IPS-18a (cell line): ENCODE measurements at regions not wholly inside any gene's neighbourhood (a gene's known extent, or its start where the extent isn't known, plus 50 kb on each side); places are given as distances from the start of the nearest gene placed in this dataset.

Source experiments
- H3K27ac ChIP-seq: one replicate; pipeline ENCODE4 v1.5.1; 2013; ENCODE audit warnings: low read length
- H3K27me3 ChIP-seq: one replicate; pipeline ENCODE4 v1.6.1; 2013; ENCODE audit warnings: mild to moderate bottlenecking, low read length; ENCODE audit not compliant: control insufficient read depth, insufficient read depth
- H3K36me3 ChIP-seq: one replicate; pipeline ENCODE4 v1.6.1; 2013; ENCODE audit warnings: low read depth, low read length; ENCODE audit not compliant: control insufficient read depth
- H3K4me1 ChIP-seq: one replicate; pipeline ENCODE4 v1.6.1; 2013; ENCODE audit warnings: low read depth, low read length; ENCODE audit not compliant: control insufficient read depth
- H3K4me3 ChIP-seq: one replicate; pipeline ENCODE4 v1.5.1; 2013; ENCODE audit warnings: low read length
- H3K9ac ChIP-seq: one replicate; pipeline ENCODE4 v1.6.1; 2013; ENCODE audit warnings: mild to moderate bottlenecking, low read length, moderate library complexity
- H3K9me3 ChIP-seq: one replicate; pipeline ENCODE4 v1.6.1; 2013; ENCODE audit warnings: low read depth, low read length; ENCODE audit not compliant: control insufficient read depth

DNA sequence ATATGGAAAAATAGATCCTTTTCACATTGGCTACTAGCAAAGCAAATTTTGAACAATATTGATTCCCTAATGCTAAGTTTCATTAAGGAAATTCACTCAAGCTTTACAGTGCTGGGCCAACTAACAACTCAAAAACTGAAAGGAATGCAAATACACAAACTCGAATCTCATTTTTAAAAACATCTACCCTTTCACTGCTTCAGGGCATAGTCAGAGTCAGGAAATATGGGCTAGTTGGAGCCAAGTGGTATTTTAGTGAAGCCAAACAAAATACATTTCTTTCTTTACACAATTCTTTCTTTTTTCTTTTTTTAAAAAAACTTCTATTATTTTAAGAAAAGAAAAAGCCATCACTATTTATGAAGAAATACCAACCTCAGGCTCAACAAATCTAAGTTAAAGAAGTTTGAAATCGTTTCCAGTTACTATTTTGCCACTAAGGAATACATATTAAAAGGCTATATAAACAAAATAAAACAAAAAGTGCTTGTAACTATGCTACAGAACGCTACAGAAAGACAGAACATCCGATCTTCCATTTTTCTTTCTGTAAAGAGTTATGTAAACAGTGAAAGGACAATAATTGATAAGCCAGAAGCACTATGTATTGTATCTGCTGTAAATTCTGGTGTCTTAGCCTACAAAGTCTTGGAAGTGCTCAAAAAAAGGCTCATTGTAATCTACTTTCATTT, 113.6 kb upstream of the STK17B start:
- no peak overlapping the region for H3K4me3 ChIP-seq
- H3K9ac ChIP-seq: no peak overlapping the region
- no peaks in the 10 kb centered on the region for H3K36me3 ChIP-seq
- no peak overlapping the region for H3K27ac ChIP-seq
- H3K27me3 ChIP-seq: no peaks in the 10 kb centered on the region
- no peaks in the 10 kb centered on the region for H3K4me1 ChIP-seq
- H3K9me3 ChIP-seq: no peaks in the 10 kb centered on the region

DNA sequence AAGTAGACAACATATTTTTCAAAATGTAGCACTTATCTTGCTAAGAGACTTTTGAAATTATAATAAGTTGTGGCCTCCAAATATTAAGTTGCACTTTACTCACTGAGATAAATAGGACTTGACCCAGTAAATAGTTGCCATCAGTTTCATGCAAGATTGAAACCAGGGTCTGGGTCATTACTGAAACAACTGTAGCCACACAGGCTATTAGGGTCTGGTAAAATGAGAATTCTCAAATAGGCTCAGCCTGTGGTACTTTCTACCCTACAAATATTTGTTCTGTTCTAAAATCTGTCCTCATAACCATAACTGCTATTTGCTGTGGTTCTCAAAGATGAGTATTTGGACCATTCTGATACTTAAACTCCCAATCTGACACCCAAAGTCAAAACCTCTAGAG, 115.4 kb upstream of the STK17B start:
- H3K9me3 ChIP-seq: no peaks in the 10 kb centered on the region
- no peaks in the 10 kb centered on the region for H3K27me3 ChIP-seq
- no peak overlapping the region for H3K27ac ChIP-seq
- no peaks in the 10 kb centered on the region for H3K4me1 ChIP-seq
- H3K36me3 ChIP-seq: no peaks in the 10 kb centered on the region
- no peak overlapping the region for H3K4me3 ChIP-seq
- no peak overlapping the region for H3K9ac ChIP-seq

DNA sequence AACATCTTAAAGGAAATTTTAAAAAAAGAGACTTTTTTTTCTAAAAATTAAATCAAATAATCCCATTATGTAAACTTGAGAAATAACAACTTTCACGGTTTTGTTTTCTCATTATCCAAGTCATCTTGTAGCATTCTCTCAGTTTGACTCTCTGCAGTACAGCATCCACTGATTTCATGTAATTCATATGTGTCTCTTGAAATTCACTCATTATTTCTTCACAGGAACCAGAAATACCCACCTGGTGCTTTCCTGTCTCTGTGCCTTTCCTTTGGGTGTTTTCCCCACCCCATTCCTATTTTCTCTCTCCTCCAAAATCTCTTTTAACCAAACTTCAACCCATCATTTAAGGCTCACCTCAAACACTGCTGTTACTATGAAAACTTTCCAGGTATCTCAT, 116.1 kb upstream of the STK17B start:
- Histone ChIP-seq H3K4me3 (no peak overlapping the region), H3K9ac (no peak overlapping the region), H3K36me3 (no peaks in the 10 kb centered on the region), H3K4me1 (no peaks in the 10 kb centered on the region), H3K27ac (no peak overlapping the region), H3K9me3 (no peaks in the 10 kb centered on the region), H3K27me3 (no peaks in the 10 kb centered on the region)

DNA sequence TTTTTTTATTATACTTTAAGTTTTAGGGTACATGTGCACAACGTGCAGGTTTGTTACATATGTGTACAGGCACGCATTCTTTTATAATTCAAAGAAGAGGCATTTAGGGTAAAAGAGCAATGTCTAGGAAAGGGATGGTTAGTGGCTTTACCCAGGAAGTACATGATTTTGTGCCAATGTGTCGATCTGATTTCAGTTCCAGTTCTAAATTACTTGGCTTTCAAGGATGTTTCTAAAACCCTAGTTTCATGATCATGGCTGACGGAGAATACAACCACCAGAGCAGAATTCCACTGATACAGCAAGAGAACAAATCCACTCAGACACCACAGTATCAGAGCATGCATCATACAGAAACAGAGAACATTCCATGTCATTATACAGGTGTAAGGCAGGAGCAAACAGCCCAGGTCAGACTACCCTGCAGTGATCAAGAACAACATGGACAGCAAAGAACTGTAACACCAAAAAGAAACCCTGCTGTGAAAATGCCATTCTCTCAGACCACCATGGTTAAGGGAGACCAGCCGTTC, 116.7 kb upstream of the STK17B start:
- Histone ChIP-seq H3K36me3 (no peaks in the 10 kb centered on the region), H3K4me1 (no peaks in the 10 kb centered on the region), H3K9ac (no peak overlapping the region), H3K4me3 (no peak overlapping the region), H3K27ac (no peak overlapping the region), H3K9me3 (no peaks in the 10 kb centered on the region), H3K27me3 (no peaks in the 10 kb centered on the region)

DNA sequence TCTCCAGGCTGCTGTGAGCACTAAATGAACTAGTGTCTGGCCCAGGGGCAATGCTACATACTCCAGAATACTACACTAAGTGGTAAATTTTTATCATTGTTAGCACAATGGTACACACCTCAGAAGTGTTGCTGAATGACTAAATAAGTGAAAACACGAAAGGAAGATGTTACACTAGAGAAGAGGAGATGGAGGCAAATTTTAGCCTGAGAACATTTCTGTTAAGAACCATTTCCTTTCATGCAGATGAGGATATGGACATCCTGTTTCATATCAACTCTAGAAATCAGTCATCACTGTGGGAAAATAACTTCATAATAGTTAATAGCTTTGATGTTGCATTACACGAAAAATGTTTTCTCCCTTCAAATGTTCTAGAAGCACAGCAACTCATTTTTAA, 117.6 kb upstream of the STK17B start:
- no peaks in the 10 kb centered on the region for H3K9me3 ChIP-seq
- no peaks in the 10 kb centered on the region for H3K4me1 ChIP-seq
- no peak overlapping the region for H3K27ac ChIP-seq
- no peak overlapping the region for H3K9ac ChIP-seq
- H3K36me3 ChIP-seq: no peaks in the 10 kb centered on the region
- H3K27me3 ChIP-seq: no peaks in the 10 kb centered on the region
- H3K4me3 ChIP-seq: no peak overlapping the region

DNA sequence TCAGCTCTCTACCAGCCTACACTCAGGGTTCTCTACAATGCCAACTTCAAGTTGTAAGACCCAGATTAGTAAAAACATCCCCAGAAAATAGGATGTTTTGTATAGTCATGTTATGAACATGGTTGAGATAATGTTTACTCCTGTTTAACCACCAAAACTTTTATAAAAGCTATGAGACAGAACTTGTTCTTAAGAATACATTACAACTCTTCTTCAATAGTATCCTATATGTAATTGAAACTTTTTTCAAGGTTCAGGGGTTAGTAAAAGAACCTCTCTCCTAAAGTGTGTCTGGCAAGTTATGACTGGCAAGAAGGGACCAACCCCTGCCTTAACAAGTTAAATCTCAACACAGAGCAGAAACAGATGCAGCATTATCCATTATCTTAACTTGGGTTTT, 118.8 kb upstream of the STK17B start:
- Histone ChIP-seq H3K9ac (no peak overlapping the region), H3K27me3 (no peaks in the 10 kb centered on the region), H3K4me3 (no peak overlapping the region), H3K36me3 (no peaks in the 10 kb centered on the region), H3K4me1 (no peaks in the 10 kb centered on the region), H3K9me3 (no peaks in the 10 kb centered on the region), H3K27ac (no peak overlapping the region)

- H3K4me3 ChIP-seq: no peak overlapping the region
- H3K36me3 ChIP-seq: no peaks in the 10 kb centered on the region
- H3K9ac ChIP-seq: no peak overlapping the region
- H3K27ac ChIP-seq: no peak overlapping the region
- no peaks in the 10 kb centered on the region for H3K27me3 ChIP-seq
- no peaks in the 10 kb centered on the region for H3K4me1 ChIP-seq
- H3K9me3 ChIP-seq: no peaks in the 10 kb centered on the region
Measured at GRCh38 chr2:196290569-196290968, 119.2 kb upstream of the STK17B start.

DNA sequence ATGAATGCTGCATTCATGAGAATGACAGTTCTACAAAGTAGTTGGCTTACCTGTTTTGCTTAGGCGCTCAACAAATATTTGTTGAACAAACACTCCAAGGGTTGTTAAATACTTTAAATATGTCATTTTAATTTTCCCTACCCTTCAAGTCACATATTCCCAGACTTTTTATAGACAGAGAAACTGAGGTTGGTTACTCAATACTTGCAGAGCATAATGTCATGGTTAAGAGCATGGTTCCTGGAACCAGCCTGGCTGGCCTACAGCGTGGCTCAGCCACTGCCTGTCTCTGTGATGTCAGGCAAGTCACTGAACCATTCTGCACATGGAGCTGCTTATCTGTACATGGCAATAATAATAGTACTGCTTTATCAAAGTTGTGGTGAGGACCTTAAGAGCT, 120.0 kb upstream of the STK17B start:
- no peak overlapping the region for H3K27ac ChIP-seq
- no peaks in the 10 kb centered on the region for H3K4me1 ChIP-seq
- no peak overlapping the region for H3K9ac ChIP-seq
- H3K4me3 ChIP-seq: no peak overlapping the region
- no peaks in the 10 kb centered on the region for H3K27me3 ChIP-seq
- no peaks in the 10 kb centered on the region for H3K36me3 ChIP-seq
- no peaks in the 10 kb centered on the region for H3K9me3 ChIP-seq

DNA sequence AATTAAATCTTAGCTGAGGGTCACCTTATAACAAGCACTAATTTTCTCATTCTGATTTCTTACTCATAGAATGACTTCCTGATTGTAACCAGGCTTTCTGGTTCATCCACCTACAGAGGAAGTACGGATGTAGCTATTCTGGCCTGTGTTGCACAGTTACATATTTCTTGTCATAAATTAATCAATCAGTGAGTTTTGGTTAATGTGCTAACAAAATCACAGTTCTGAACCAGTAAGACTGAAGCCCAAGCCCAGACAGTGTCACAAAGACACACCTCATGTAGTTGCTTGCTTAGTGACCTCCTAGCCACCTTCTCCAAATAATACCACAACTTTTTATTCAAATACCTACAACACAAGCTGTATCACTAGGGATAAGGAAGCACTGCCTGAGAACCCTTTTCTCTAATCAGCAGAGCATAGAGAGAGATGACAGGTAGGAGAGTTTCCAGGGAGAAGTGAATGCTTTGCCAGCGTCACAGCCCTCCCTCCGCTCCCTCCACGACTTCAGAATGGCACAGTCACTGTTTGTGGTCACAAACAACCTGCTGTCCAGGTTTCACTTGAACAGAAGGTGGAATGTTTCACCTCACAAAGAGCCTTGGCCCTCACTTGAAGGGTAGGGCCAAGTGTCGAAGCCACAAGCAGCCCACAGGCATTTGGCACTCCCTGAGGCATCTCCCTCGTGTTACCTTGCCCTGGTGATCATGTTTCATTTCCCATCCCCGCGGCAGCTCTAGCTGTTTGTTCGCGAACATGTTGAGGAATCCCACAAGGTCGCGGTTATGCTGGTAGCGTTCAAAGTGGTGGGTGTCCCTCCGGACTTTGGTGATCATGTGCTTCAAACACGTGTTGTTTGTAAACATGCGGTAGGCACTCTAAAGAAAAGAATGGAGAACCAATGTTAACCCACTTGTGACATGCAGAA, 120.8 kb upstream of the STK17B start:
- H3K27me3 ChIP-seq: no peaks in the 10 kb centered on the region
- no peaks in the 10 kb centered on the region for H3K36me3 ChIP-seq
- no peak overlapping the region for H3K27ac ChIP-seq
- no peaks in the 10 kb centered on the region for H3K9me3 ChIP-seq
- no peak overlapping the region for H3K4me3 ChIP-seq
- no peaks in the 10 kb centered on the region for H3K4me1 ChIP-seq
- no peak overlapping the region for H3K9ac ChIP-seq

- no peaks in the 10 kb centered on the region for H3K36me3 ChIP-seq
- no peaks in the 10 kb centered on the region for H3K9me3 ChIP-seq
- no peak overlapping the region for H3K27ac ChIP-seq
- H3K4me3 ChIP-seq: no peak overlapping the region
- no peaks in the 10 kb centered on the region for H3K4me1 ChIP-seq
- H3K27me3 ChIP-seq: no peaks in the 10 kb centered on the region
- no peak overlapping the region for H3K9ac ChIP-seq
Measured at GRCh38 chr2:196293751-196294515, 122.6 kb upstream of the STK17B start.

- Histone ChIP-seq H3K4me3 (no peak overlapping the region), H3K27ac (no peak overlapping the region), H3K9ac (no peak overlapping the region), H3K4me1 (no peaks in the 10 kb centered on the region), H3K36me3 (no peaks in the 10 kb centered on the region), H3K27me3 (no peaks in the 10 kb centered on the region), H3K9me3 (no peaks in the 10 kb centered on the region)
Measured at GRCh38 chr2:196294516-196294909, 123.1 kb upstream of the STK17B start.
